ENCODE measurements at regions not wholly inside any gene's neighbourhood (a gene's known extent, or its start where the extent isn't known, plus 50 kb on each side); places are given as distances from the start of the nearest gene placed in this dataset.

DNA sequence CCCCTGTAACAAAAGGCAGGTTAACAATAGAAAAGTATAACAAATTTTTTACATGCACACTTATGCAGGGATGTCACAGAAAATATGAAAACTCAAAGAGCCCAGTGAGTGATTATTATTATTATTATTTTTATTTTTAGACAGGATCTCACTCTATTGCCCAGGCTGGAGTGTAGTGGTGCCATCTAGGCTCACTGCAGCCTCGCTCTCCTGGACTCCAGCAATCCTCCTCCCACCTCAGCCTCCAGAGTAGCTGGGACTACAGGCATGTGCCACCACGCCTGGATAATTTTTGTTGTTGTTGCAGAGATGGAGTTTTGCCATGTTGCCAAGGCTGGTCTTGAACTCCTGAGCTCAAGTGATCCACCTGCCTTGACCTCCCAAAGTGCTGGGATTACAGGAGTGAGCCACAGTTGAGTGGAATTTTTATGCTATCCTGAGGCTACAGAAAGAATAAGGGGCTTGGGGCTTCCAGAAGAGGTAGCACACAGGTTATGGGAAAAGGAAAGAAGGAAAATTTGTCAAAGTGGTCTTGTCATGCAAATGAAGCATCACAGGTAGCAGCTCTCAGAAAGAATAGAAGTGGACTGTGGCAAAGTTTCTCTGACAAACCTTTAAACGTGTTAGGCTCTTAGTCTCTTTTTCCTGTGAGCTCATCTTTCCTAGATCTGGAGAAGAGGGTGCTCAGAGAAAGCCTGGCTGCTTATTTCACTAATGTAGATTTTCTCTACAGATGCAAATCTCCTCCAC, 87.7 kb upstream of the LSM14A start:
- no peak for TF ChIP-seq POLR2A (IDR thresholded peaks at IDR 0.05)
- TF ChIP-seq, protein P1, sequence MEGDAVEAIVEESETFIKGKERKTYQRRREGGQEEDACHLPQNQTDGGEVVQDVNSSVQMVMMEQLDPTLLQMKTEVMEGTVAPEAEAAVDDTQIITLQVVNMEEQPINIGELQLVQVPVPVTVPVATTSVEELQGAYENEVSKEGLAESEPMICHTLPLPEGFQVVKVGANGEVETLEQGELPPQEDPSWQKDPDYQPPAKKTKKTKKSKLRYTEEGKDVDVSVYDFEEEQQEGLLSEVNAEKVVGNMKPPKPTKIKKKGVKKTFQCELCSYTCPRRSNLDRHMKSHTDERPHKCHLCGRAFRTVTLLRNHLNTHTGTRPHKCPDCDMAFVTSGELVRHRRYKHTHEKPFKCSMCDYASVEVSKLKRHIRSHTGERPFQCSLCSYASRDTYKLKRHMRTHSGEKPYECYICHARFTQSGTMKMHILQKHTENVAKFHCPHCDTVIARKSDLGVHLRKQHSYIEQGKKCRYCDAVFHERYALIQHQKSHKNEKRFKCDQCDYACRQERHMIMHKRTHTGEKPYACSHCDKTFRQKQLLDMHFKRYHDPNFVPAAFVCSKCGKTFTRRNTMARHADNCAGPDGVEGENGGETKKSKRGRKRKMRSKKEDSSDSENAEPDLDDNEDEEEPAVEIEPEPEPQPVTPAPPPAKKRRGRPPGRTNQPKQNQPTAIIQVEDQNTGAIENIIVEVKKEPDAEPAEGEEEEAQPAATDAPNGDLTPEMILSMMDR (IDR thresholded peaks at IDR 0.05), result no peak

Data from stomach (tissue), 4 donors.